DMS 273 (cell line): ENCODE measurements at regions not wholly inside any gene's neighbourhood (a gene's known extent, or its start where the extent isn't known, plus 50 kb on each side); places are given as distances from the start of the nearest gene placed in this dataset.

Experiments
- DNase-seq: peaks from one replicate; lab custom pipeline; 2025; ENCODE audit not compliant: unreplicated experiment; lab: John Stamatoyannopoulos, UW

DNA sequence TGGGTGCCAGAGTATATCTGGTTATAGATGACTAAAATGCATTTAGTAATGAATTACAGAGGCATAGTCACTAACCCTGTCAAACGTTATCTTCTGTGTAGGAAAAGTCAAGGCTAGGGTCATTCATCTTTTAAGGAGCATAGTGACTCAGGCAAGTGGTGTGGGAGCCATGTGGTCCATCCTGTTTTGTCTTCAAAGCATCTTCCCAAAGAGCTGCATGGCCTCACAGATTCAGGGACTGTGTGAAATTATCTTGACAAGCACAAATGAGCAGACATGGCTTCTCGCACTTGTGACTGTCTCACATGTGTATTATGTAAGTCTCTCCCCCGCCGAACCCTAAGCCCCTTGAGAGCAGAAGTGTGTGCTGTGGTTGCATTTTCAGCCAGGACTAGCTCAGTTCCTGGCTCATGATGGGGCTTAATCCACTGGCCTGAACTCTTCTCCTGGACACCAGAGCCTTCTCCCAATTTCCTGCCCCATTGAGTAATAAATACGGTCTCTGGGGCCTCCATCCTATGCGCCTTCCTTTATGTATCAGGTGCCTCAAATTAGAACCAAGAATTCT is 769.1 kb downstream of the QKI start:
- no peak for DNase-seq

DNA sequence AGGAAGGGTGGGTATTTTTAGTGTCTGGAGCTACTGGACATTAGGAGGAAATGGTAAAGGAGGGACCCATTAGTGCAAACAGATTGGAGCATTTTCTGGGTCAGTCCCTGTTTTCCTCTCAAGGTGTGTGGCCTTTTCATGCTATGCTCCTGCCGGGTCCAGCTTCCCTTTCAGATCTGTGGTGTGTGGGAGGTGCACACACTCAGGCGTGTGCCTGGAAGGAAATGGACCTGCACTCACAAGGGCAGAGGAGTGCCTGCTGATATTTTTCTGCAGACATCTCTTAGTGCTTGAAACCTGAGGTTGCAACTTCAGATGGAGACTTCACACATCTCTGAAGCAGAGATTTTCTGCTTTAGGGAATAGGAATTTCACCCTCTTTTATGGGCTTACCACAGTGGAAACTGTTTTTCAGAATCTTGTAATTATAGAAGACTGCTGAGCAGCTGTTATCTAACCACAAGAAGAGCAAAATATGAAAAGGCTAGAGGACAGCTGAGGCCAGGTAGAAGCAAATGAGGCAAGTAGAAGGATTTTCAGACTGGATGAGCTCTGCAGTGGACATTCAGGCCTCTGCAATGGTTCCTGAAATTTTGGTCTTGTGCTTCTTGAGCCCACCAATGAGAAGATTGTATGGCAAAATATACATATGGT is 764.3 kb downstream of the QKI start:
- DNase-seq = no peak

DNA sequence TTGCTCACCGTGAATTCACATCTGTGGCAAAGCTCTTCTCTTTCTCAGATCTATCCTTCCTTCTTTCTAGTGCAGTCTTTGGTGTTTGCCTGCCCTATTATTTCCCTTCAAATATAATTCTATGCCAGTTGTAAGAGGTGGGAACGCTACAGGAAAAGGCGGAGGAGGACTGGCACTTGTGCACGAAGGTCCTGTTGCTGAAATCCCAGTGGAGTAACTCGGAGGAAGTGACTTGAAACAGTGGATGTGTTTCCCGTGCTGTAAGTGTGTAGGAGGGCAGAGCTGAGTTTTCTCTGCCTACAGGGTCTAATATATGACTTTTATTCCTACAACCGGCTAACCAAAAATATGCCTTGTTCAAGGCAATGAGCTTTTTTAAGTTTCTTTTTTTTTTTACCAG is 754.8 kb downstream of the QKI start:
- peak; percentile 6 for DNase-seq

DNA sequence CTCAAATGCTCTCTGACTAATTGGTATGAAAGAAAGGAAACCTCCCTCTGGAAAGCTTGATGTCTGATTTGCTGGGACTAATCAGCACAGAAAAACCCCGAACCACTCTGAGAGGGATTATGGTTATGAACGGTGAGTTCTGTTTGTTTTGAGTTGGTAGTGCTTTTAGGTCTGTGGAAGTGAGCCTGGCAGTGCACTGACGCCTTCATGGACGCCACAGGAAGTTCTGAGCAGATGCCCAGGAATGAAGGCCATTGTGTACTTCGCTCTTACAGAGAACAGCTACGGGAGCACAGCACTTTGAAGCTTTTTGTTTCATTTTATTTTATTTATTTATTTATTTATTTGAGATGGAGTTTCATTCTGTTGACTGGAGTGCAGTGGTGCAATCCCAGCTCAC is 754.1 kb downstream of the QKI start:
- no peak for DNase-seq

DNA sequence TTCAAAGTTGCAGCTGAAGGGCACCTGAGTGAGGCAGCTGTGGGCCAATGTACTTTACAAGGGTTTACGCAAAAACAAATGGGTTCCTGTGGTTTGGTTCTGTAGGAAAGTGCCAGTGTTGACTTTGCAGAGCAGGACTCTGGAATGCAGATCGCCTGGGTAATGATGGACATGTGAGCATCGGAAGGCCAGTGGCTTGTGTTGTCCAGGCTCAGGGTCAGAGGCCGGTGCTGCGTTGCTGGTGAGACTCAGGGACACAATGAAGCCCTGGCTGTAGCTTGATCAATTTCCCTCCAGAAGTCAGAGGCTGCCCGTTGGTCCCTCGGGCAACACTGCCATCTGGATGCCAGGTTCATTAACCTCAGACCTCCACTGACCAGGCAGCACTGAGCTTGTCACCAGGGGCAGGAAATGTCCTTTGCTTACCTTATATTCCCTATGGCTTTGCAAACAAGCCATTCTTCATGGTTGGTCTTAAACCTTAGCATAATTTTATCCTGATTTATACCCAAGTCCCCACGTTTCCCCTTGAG is 753.4 kb downstream of the QKI start:
- DNase-seq = no peak

DNA sequence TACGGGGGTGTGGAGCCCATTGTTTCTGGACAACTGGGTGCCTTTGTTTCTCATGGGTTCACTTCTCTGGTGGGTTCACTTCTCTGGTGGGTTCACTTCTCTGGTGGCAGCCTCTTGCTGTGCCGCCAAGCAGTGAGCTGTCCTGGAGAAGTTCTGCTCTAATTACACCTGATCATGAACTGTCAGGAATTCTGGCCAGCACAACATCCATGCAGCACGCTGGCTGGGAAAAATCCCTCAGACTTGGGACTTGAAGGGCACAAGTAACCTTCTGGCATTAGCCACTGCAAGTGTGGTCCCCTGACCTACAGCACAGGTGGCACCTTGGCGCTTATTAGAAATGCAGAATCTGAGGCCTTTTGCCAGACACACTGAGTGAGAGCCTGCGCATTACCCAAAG is 752.5 kb downstream of the QKI start:
- DNase-seq = no peak

DNA sequence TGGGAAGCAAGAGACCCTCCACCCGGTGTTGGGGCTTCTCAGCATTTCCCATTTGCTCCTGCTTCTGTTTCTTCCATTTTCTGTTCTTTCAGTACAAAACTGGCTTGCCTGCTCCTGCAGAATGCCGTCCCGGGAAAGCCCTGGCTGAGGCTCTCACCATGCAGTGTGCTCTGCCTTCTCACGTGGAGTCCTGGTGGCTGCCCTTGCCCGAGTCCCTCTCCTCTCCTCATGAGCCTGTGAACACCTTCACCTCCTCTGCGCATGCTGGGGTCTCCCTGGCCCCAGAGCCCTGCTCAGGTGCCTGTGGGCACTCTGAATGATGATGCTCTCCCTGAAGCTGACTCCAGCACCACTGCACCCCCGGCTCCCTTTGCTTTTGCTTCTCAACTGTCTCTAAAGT is 752.0 kb downstream of the QKI start:
- no peak for DNase-seq

DNA sequence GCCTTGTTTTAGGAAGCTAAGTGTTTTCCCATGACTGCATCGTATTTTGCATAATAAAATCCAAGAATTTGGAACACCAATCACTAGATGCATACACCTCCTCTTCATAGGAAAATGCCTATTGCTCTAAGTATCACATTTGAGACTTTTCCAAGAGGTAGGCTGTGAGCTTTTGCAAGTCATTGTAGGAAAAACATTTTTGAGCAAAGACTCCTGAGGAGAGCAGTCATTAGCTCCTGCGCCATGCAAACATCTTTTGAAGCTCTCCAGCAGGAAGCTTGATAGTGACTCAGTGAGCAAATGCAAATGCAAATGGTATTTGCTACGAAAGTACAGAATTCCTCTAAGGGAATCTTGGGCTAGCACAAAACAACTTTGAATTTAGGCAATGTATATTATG is 750.4 kb downstream of the QKI start:
- DNase-seq = no peak

DNA sequence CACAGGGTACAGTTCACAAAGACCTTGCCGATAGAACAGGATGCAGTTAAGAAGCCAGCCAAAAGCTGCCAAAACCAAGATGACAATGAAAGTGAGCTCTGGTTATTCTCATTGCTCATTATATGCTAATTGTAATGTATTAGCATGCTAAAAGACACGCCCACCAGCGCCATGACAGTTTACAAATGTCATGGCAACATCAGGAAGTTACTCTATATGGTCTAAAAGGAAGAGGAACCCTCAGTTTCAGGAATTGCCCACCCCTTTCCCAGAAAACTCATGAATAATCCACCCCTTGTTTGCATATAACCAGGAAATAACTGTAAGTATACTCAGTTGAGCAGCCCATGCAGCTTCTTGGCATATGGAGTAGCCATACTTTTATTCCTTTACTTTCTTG is 748.7 kb downstream of the QKI start:
- no peak for DNase-seq

DNA sequence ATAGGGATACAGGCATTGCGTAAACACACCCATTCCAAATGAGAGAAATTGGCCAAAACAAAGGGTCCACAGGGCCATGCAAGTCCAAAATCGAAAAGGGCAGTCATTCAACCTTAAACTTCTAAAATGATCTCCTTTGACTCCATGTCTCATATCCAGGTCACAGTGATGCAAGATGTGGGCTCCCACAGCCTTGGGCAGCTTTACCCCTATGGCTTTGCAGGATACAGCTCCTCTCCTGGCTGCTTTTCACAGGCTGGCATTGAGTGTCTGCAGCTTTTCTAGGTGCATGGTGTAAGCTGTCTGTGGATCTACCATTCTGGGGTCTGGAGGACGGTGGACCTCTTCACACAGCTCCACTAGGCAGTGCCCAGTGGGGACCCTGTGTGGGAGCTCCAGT is 744.5 kb downstream of the QKI start:
- DNase-seq = no peak

DNA sequence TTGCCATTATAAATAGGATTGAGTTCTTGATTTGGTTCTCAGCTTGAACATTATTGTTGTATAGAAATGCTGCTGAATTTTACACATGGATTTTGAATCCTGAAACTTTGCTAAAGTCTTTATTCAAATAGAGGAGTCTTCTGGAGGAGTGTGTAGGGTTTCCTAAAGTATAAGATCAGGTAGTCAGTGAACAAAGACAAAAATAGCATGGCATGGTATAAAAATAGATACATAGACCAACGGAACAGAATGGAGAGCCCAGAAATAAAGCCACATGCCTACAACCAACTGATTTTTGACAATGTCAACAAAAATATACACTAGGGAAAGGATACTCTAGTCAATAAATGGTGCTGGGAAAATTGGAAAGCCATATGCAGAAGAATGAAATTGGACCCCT is 740.1 kb downstream of the QKI start:
- DNase-seq = no peak

DNA sequence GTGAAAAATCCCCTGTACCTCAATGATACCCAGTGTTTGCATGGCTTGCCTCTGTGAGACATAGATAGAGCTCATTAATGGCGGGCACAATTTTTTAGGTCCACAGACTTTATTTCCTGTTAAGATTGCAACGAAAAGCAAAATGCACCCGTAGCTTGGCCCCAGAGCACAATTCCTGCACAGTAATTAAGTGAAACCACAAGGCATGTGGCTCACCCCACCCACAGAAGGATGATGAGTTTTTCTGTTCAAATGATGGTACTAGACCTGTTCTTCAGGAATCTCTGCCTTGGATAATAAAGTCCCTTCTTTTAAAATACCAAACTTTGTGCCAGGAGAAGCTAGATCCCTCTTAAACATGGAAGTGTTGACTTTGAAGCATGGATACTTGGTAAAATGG is 738.1 kb downstream of the QKI start:
- no peak for DNase-seq

DNA sequence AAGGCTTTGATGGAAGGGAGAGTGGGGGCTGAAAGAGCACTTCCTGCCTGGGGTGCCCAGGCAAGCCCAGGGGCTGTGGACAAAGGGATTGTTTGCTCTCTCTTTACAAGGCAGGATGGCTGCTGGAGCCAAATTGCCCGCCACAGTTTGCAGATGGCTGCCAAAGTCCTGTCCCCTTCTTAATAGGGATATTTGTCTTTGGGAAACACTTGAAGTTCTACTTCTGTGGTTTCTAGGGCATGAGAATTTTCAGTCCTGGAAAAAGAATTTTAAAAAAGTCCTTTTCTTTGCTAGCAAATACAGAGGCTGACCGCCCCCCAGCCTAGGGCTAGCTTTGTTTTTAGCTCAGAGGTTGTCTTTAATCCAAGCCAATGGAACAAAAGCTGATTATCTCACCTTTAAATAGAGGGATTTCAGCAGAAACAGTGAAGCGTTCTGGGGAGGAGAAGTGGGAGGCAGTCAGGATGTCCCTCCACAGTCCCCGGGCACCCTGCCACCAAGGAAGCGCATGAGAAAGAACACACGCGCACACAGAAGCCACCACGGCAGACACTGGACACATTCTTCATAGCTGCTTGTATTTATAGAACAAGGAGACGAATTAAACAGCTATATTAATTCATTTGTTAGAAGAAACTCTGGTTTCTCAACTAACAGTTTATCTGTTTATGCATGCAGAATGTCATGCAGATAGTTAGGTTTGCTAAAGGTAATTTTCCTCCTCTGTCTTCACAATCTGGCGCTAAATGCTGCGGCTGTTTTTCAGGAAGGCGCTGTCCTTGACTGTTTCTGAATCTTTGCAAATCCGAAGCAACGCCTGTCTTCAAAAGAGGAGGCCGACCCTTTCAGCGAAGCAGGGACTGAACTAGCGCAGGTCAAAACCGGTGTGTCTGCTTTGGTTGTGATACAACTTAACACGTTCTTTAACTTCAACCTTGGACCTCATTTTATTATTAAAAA is 736.9 kb downstream of the QKI start:
- no peak for DNase-seq

DNA sequence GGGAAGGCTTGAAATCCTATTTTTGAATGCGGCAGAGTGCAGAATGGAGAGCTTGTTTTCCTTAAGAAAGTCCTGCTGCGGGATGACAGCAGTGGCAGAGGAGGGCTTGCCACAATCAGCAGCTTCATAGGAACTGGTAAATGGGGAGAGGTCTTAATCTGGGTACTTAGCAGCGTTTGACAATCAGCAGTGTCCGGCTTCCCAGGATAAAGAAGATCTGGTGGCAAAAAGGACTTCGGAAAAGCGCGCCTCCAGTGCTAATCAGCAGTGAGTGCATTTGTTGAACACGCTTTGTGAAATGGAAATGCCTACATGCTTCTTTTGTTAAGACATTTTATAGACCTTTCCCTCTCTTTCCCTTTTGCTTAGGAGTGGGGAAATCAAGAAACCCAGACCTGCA is 735.7 kb downstream of the QKI start:
- no peak for DNase-seq

DNA sequence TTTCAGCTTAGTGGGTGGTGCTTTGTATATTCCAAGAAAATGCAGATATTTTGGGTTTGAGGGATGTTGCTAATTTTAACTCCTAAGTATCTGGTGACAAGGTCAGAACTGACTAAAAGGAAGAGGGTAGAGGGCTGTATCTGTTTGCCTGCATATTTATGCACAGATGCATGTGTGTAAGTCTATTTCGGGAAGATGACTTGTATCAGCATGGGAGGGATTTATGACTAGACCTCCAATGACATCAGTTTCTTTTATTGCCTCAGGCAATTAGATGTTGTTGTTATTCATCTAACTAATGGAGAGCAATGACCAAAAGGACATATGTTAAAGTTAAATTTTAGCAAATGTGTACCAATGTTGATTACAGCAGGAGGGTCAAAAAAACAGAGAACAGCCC is 734.3 kb downstream of the QKI start:
- DNase-seq = no peak

DNA sequence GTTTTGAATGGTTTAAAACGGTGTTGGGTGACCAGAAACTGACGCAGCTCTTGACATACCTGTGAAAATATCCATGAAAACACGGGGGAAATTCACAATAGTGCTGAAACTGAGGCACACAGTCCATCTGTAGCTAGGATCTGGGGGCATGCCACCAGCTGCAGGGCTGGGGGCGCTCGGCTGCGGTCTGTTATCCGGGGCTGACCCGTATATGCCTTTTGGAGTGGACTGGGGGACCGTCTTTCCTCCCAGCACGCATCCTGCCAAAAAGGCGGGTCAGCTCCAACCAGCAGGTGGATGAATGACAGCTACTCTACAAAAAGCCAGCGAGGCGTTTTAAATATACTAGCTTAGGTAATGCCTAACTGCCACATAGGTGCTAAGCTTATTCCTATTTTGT is 729.8 kb downstream of the QKI start:
- no peak for DNase-seq

DNA sequence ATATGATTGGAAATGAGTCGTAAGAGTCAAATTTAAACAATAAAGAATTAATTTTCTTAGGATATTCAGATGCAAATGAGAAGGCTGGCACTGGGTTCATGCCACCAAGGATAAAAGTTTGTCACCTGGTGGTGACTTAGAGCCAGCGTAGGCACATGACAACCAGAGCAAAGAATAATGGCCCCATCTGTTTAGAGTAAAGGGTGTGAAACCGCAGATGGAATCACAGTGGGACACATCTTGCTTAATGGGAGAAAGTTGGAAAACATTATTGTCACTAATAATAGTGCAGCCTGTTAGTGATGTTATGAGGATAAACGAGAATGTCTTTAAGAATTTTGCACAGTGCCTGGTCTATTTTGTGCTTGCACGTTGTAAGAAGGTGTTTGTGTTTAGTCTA is 727.8 kb downstream of the QKI start:
- DNase-seq = peak; percentile 47

DNA sequence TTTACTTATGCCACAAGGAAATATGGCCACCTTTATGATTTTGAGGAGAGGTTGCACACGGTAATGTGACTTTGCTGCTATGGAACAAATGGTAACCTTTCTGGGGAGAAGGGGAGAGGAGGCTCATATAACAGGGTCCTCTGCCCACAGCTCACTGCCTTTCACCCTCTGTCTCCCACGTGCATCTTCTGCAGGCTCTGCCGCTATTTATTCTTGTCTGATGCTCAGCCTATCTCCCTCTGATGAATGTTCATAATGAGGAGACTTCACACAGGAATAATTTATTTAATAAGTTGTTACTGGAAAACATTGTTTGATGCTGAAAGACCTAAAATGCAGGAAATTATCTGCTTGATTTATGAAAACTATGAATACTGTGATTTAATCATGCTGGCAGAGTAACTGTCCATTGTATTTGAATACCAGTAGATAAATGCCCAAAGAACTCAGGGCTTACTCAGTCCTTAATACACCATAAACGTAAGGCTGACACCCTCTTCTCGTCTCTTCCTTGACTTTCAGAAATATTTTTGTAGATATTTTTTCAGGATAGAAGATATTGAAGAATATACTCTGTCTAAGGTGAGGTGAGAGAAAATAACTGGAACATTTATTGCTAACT is 721.1 kb downstream of the QKI start:
- DNase-seq = no peak

DNA sequence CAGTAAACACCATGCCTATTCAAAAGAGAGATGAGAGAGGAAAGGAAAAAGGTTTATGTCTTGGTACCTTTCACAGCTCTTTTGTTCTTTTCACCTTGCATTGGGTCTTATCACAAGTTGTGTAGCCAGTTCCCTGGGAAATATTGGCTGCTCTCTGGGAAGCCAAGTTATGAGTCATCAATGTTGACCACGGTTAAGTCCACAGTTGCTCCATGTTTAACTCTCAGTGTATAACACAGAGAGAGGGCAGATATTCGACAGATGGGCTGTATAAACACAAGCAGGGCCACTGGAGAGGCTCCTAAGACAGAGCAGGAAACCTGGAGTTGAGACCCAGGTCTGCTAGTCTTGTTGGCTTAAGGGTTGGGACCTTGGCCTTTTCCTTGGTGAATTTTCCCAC is 718.6 kb downstream of the QKI start:
- no peak for DNase-seq

DNA sequence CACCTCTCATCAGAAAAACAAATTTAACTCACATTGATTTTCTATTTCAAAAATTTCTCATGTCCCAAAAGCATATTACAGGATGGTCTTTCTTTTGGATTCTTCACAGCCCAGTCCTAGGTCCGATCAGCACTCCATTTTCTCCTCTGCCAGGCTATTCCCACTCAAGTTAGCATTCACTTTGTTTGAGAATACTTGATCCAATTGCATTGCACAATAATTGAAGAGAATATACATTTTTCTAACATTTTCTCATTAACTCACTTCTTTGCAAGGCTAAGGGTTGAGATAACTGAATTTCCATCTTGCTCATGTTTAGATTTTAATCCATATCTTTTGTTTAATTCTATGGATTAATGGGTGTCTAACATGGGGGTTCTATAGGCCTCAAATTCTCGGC is 716.1 kb downstream of the QKI start:
- no peak for DNase-seq

DNA sequence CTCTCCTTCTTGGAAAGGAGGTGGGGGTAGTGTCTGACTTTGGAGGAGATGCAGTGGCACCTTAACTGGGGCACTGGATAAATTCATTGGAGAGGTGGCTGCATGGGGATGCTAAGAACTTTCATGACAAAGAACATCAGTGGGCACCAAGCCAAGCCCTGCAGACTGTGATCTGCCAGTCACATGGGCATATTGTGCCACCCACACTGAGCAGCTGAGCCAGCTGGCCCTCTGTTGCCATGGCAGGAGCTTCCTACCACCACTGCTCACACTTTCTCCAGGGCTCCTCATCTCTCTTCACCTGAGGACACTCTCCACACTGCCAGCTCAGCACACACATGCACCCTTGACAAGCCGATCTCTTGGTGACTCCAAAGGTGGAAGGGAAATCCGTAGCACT is 715.6 kb downstream of the QKI start:
- peak; percentile 37 for DNase-seq

DNA sequence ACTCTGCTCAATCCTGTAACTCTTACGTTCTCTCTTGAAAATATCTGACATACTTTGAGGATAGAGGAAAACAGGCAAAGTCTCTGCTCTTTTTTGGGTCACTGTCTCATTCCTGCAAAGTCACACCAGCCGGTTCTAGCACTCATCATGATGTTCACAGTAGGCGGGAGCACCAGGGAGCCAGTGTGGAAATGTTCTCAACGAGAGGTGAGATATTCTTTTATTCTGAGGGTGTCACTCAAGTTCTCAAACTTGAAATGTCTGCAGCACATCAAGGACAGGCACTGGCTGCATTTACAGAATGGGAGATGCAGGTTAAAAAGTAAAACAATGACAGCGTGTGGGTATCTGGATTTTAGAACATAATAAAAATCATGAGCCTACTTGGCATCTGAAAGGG is 714.7 kb downstream of the QKI start:
- DNase-seq = no peak
